HEK293 (cell line): ENCODE measurements at regions not wholly inside any gene's neighbourhood (a gene's known extent, or its start where the extent isn't known, plus 50 kb on each side); places are given as distances from the start of the nearest gene placed in this dataset.

Source experiments
- CTCF ChIA-PET: fragments of 350-600 bp; formaldehyde crosslinking; extraction: SDS; loops from one replicate; lab custom pipeline; 2021; ENCODE audit warnings: antibody characterized with exemption; lab: Yijun Ruan, JAX
- POLR2A ChIA-PET: fragments of 300-600 bp; formaldehyde crosslinking; extraction: SDS; loops from one replicate; lab custom pipeline; 2020; ENCODE audit warnings: antibody characterized with exemption, inconsistent platforms; lab: Yijun Ruan, JAX
- H3K27ac ChIP-seq: fragments of 200-500 bp; sonication (Bioruptor generic); 2 replicates; pipeline ENCODE4 v1.5.1; 2014; ENCODE audit warnings: low read depth, low read length, control low read depth, inconsistent platforms; ENCODE audit errors: extremely low read depth
- H3K36me3 ChIP-seq, 2 experiments: fragments of 200-500 bp in 1 of 2; sonication (Bioruptor generic) in 1 of 2; 1 replicate in 1 of 2; 2 replicates in 1 of 2; pipeline ENCODE4 v1.5.1; 2014 to 2017; ENCODE audit warnings: inconsistent platforms in 2 of 2, low read length in 2 of 2; ENCODE audit not compliant: control insufficient read depth in 2 of 2, insufficient read depth in 1 of 2
- H3K4me1 ChIP-seq: fragments of 200-500 bp; sonication (Bioruptor generic); 2 replicates; pipeline ENCODE4 v1.5.1; 2014; ENCODE audit warnings: mild to moderate bottlenecking, low read length, inconsistent platforms; ENCODE audit not compliant: control insufficient read depth, insufficient read depth
- H3K4me3 ChIP-seq: 2 replicates; pipeline ENCODE4 v1.5.1; 2011; ENCODE audit warnings: low read depth, mild to moderate bottlenecking, control low read depth, low read length, moderate library complexity
- H3K9me3 ChIP-seq: fragments of 200-500 bp; sonication (Bioruptor generic); 2 replicates; pipeline ENCODE4 v1.5.1; 2014; ENCODE audit warnings: low read depth, low read length, inconsistent platforms; ENCODE audit not compliant: control insufficient read depth, insufficient read depth
- EGR2 ChIP-seq: fragments of 450-650 bp; formaldehyde crosslinking; IDR thresholded peaks from 2 replicates; pipeline ENCODE4 v1.5.1; 2016; ENCODE audit warnings: low read depth, missing biosample characterization, missing genetic modification characterization
- MYNN ChIP-seq: fragments of 450-650 bp; formaldehyde crosslinking; IDR thresholded peaks from 2 replicates; pipeline ENCODE4 v1.5.1; 2016; ENCODE audit warnings: missing biosample characterization, missing genetic modification characterization, borderline replicate concordance
- PRDM10 ChIP-seq: fragments of 450-650 bp; formaldehyde crosslinking; IDR thresholded peaks from 2 replicates; pipeline ENCODE4 v1.5.1; 2016; ENCODE audit warnings: missing biosample characterization, missing genetic modification characterization
- REST ChIP-seq: fragments of 450-650 bp; formaldehyde crosslinking; IDR thresholded peaks from 2 replicates; pipeline ENCODE4 v1.5.1; 2016; ENCODE audit warnings: missing biosample characterization, missing genetic modification characterization
- SALL2 ChIP-seq: fragments of 450-650 bp; formaldehyde crosslinking; IDR thresholded peaks from 2 replicates; pipeline ENCODE4 v1.5.0; 2017; ENCODE audit warnings: missing biosample characterization, mild to moderate bottlenecking, missing genetic modification characterization, borderline replicate concordance
- ZFHX2 ChIP-seq: fragments of 450-650 bp; formaldehyde crosslinking; conservative IDR thresholded peaks from 2 replicates; pipeline ENCODE4 v1.5.1; 2016; ENCODE audit warnings: missing biosample characterization, missing genetic modification characterization
- ZNF146 ChIP-seq: fragments of 450-650 bp; formaldehyde crosslinking; IDR thresholded peaks from 2 replicates; pipeline ENCODE4 v1.5.1; 2016; ENCODE audit warnings: missing biosample characterization, missing genetic modification characterization
- ZNF621 ChIP-seq: fragments of 450-650 bp; formaldehyde crosslinking; IDR thresholded peaks from 2 replicates; pipeline ENCODE4 v1.5.1; 2017; ENCODE audit warnings: missing biosample characterization, missing genetic modification characterization
- ZNF701 ChIP-seq: fragments of 450-650 bp; formaldehyde crosslinking; IDR thresholded peaks from 2 replicates; pipeline ENCODE4 v1.5.1; 2016; ENCODE audit warnings: missing biosample characterization, missing genetic modification characterization

GRCh38 chr15:68510558-68510957 lies 68.2 kb upstream of the CORO2B start:
- ChIA-PET CTCF (interaction anchor here (1.1 kb wide), 1 partner anchor 14 kb away, joined by 3 read pairs; no protein-coding TSS in a partner anchor), POLR2A (no interaction called here)
- no peak for TF ChIP-seq ZNF621 (tag by site-specific recombination)
- TF ChIP-seq SALL2 (tag by site-specific recombination): no peak
- H3K27ac ChIP-seq: no peak overlapping the region
- H3K9me3 ChIP-seq: peaks cover 2% of the 10 kb centered on the region; the same call in 1 of the 2 replicates
- H3K4me3 ChIP-seq: no peak overlapping the region
- no peaks in the 10 kb centered on the region for H3K36me3 ChIP-seq
- H3K4me1 ChIP-seq: no peaks in the 10 kb centered on the region

GRCh38 chr15:68511073-68511991 lies 67.5 kb upstream of the CORO2B start:
- Histone ChIP-seq H3K27ac (no peak overlapping the region), H3K4me1 (no peaks in the 10 kb centered on the region), H3K4me3 (no peak overlapping the region), H3K36me3 (no peaks in the 10 kb centered on the region)
- ChIA-PET POLR2A (no interaction called here), CTCF (interaction anchor here (1.1 kb wide), 1 partner anchor 14 kb away, joined by 3 read pairs; no protein-coding TSS in a partner anchor)
- TF ChIP-seq ZNF621 (tag by site-specific recombination) (no peak), EGR2 (tag by site-specific recombination) (0 out of 2 replicates have a peak, but pooled peaks have one; percentile 37), ZFHX2 (0 out of 2 replicates have a peak, but pooled peaks have one; percentile 28), PRDM10 (peak; percentile 26; the same call in 1 of the 2 replicates)
- TF ChIP-seq, all 188 proteins: peak for 3
- H3K9me3 ChIP-seq: peaks cover 2% of the 10 kb centered on the region; the same call in 1 of the 2 replicates

- Histone ChIP-seq H3K36me3 (no peaks in the 10 kb centered on the region), H3K4me1 (no peaks in the 10 kb centered on the region), H3K4me3 (no peak overlapping the region), H3K27ac (no peak overlapping the region), H3K9me3 (peaks cover 2% of the 10 kb centered on the region; the same call in 1 of the 2 replicates)
- CTCF ChIA-PET: no interaction called here
- TF ChIP-seq ZNF701 (tag by site-specific recombination): no peak
- TF ChIP-seq ZNF146 (tag by site-specific recombination): no peak
- 0 out of 2 replicates have a peak, but pooled peaks have one; percentile 3 for TF ChIP-seq EGR2 (tag by site-specific recombination)
- TF ChIP-seq MYNN (tag by site-specific recombination): no peak
- TF ChIP-seq REST (tag by site-specific recombination): no peak
- POLR2A ChIA-PET: no interaction called here
Observed at GRCh38 chr15:68512052-68512451, 66.7 kb upstream of the CORO2B start.
